ENCODE measurements at regions not wholly inside any gene's neighbourhood (a gene's known extent, or its start where the extent isn't known, plus 50 kb on each side); places are given as distances from the start of the nearest gene placed in this dataset.

DNA sequence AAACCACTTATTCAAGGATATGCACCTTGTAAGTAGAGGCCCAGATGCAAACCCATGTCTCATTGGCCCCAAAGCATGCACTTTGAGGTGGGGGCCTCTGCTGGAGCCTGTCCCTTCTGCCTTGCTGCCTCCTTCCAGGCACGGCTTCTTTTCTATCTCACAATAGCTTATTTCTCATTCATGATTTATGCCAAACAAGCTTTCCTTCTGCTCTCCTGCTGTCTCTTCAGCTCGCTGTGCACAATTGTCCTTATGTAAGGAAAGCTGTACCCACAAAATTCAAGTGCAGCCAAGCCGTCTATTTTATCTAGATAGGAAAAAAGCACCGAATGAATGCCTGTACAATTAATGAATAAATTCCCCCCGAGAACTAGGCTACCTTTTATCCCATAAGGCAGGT is 124.8 kb upstream of the PACRGL start:
- no peak for TF ChIP-seq ZNF274 (IDR thresholded peaks at IDR 0.05; ENCODE audit: low read depth, low read length)
- TF ChIP-seq SUZ12 (IDR thresholded peaks at IDR 0.05; ENCODE audit: extremely low read depth, insufficient read depth, insufficient read length) = no peak
